D721Med (cell line): ENCODE measurements at regions not wholly inside any gene's neighbourhood (a gene's known extent, or its start where the extent isn't known, plus 50 kb on each side); places are given as distances from the start of the nearest gene placed in this dataset.
"Not testable (repeated sequence)": the region's sequence is repeated elsewhere in the genome, so short reads cannot be mapped to it uniquely, and the experiment has no call there.

Experiments
- DNase-seq: peaks from one replicate; pipeline ENCODE4 v3.0.0; 2011; ENCODE audit warnings: low spot score; ENCODE audit not compliant: insufficient read length
- FAIRE-seq: peaks from 2 replicates; lab custom pipeline; 2011; peaks lifted over from hg19 to GRCh38; lab: Jason Lieb, UNC
- CTCF ChIP-seq: IDR thresholded peaks from 2 replicates; pipeline ENCODE4 v1.5.1; 2012; ENCODE audit warnings: mild to moderate bottlenecking, control low read depth; ENCODE audit not compliant: insufficient read depth; ENCODE audit errors: missing control alignments

DNA sequence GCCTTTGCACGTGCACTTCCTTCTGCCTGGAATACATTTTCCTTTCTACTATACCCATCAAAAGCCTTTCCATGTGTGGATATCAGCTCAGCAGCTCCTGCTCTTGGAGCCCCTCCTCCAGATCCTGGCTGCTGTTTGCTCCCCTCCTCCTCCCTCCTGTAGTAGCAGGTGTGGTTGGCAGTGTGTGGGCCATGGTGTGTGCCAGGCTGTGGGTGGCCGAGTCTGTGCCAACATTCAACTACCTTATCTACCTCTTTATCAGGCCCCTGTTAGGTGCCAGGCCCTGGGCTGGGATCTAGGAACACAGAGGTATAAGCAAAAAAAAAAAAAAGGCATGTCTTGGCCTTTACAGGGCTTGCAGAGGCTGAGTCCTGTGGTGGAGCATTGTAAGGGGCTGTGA lies 180.6 kb upstream of the JUN start:
- DNase-seq (no peak), FAIRE-seq (no peak)
- TF ChIP-seq CTCF: no peak

DNA sequence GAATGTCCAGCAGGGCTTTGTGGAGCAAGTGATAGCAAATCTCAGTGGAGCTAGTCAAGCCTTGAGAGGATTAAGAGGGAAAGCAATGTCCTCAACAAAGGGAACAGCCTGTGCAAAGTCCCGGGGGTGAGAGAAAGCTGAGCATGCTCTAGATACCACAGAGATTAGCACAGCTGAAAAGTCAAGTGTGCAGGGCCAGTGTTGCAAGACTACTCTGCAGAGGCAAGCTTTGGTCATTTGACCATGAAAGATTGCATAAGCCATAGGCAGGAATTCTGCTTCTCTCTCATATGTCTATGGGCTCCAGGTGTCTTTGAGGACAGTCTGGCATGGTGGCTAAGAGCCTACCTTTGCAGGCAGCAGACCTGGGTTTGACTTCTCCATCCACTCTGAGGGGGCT lies 181.0 kb upstream of the JUN start:
- no peak for TF ChIP-seq CTCF
- DNase-seq: no peak
- FAIRE-seq: no peak

DNA sequence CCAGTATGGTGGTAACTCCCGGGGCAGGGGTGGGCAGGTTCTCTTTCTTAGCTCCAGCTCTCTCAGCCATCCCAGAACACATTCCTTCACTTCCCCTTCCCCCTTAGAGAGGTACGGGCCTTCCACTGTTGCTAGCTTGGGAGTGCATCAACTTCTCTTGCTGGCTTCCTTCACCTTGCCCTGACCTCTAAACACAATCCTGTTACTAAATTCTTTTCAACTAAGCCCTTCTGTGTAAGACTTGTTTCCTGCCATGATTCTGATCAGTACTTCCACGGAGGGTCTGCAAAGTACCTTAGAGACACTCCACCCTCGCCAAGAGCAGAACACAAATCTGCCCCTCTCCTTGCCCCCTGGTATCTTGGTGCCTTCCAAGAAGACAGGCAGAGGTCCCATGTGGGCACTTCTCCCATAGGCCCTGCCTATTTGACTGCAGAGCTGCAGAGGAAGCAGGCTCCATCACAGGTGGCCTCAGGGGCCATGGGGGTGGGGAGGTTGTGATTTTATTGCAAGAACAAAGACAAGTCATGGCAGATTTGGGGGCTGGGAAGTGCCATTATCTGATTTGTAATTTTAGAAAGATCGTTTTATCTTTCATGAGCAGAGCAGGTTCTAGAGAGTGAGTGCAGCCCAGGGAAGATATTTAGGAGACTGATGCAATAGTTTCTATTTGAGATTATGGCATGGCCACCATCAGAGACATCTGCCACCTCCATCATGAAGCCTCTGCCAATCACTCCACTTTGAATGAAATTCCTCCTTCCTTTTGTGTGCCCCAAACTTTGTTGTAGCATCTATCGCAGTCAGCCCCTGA lies 182.5 kb upstream of the JUN start:
- FAIRE-seq (no peak), DNase-seq (no peak)
- no peak for TF ChIP-seq CTCF

GRCh38 chr1:58966917-58967740 lies 183.3 kb upstream of the JUN start:
- no peak for TF ChIP-seq CTCF
- FAIRE-seq (no peak), DNase-seq (no peak)

DNA sequence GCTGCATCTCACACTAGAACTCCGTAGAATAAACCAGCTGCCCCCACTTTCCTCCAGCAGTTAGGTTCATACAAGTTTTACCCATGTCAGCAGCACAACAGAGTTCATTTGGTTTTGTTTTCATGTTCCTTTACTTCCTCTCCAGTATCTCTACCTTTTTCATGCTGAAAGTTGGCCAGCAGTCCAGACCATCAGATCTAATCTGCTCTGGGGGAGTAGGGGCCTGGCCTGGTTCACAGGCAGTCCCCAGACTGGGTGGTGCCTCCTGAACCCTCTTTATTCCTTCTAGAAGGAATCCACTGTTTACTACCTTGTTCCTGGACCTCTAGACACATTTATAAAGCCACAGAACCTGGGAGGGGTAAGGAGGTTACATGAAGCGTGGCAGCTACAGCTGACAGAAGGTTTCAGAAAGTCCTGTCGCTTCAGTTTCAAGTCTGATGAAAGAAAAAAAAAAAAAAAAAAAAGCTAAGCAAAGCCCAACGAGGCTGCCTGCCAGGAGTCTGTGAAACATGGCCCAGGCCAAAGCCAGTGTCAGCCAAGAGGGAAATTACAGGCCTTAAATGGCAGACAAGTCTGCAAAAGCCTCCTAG lies 184.6 kb upstream of the JUN start:
- FAIRE-seq (no peak), DNase-seq (no peak)
- TF ChIP-seq CTCF: no peak

DNA sequence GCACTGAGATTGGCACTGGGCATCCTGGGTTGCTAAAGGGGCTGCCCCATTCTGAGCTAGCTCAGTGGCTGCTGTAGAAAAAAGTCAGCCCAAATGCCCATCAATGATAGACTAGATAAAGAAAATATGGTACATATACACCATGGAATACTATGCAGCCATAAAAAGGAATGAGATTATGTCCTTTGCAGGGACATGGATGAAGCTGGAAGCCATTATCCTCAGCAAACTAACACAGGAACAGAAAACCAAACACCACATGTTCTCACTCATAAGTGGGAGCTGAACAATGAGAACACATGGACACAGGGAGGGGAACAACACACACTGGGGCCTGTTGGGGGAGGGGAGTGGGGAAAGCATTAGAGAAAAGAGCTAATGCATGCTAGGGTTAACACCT lies 185.3 kb upstream of the JUN start:
- not testable (repeated sequence) for FAIRE-seq, DNase-seq

DNA sequence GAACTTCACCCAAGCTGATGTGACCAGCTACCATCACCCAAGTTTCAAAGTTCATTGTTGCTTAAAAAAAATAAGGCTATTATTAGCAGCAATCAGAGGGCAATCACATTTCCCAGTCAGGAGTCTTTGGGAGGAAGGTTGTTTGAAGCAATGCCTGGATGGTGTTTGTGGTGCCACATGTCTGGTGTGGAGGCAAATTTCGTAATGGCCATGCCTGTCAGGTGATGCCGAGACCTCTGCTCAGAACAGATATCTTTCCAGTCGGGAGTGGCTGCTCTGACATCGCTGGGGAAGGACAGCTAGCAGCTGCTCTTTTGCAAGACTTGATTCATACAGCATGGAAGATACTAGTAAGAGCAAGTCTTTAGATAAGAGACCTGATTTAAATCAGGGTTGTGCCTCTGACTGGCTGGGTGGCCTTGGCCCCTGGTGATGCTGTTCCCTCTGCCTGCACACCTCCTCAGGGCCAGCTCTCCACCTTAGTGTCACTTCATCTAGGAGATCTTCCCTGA lies 187.8 kb upstream of the JUN start:
- no peak for FAIRE-seq
- DNase-seq: no peak
- TF ChIP-seq CTCF: no peak
